ENCODE measurements at regions not wholly inside any gene's neighbourhood (a gene's known extent, or its start where the extent isn't known, plus 50 kb on each side); places are given as distances from the start of the nearest gene placed in this dataset.

- ATAC-seq (ENCODE audit: low read depth) (no peak), DNase-seq (no peak)
- Mint-ChIP-seq H3K4me3 (no peak overlapping the region), H3K27ac (no peak overlapping the region), H3K9me3 (ENCODE audit: insufficient read depth) (peaks cover 4% of the 10 kb centered on the region), H3K27me3 (no peaks in the 10 kb centered on the region), H3K4me1 (no peaks in the 10 kb centered on the region)
- Histone ChIP-seq H3K4me3 (ENCODE audit: control extremely low read depth in 1 of 5, extremely low read depth in 1 of 5, insufficient read depth in 1 of 5, low read depth in 2 of 5, low read length in 4 of 5) (no peak overlapping the region), H3K9ac (ENCODE audit: low read length) (no peak overlapping the region), H3K4me2 (replicated peaks; ENCODE audit: low read depth, low read length, poor library complexity, severe bottlenecking) (no peak overlapping the region), H4K20me1 (ENCODE audit: control insufficient read depth, insufficient read depth, low read length, poor library complexity, severe bottlenecking) (no peaks in the 10 kb centered on the region), H3K36me3 (replicated peaks in 1 of 2; ENCODE audit: control extremely low read depth in 1 of 2, control insufficient read depth in 1 of 2, extremely low read depth in 1 of 2, insufficient read depth in 2 of 2, low read length in 1 of 2) (no peaks in the 10 kb centered on the region), H3K4me1 (ENCODE audit: control insufficient read depth in 2 of 2, insufficient read depth in 2 of 2, low read length in 2 of 2) (no peaks in the 10 kb centered on the region), H2AFZ (ENCODE audit: insufficient read depth, low read depth, low read length, poor library complexity, severe bottlenecking) (no peak overlapping the region), H3K79me2 (ENCODE audit: control insufficient read depth, insufficient read depth, low read length) (no peaks in the 10 kb centered on the region), H3K9me3 (ENCODE audit: control extremely low read depth in 1 of 3, control insufficient read depth in 2 of 3, insufficient read depth in 1 of 3, low read length in 2 of 3) (peaks cover 0 to 22% (median 0%) of the 10 kb centered on the region in 3 donors), H3K27ac (ENCODE audit: low read length in 2 of 2) (no peak overlapping the region), H3K27me3 (replicated peaks in 1 of 4; ENCODE audit: control extremely low read depth in 1 of 4, control insufficient read depth in 3 of 4, insufficient read depth in 4 of 4, low read length in 3 of 4) (no peaks in the 10 kb centered on the region)
- POLR2A ChIA-PET = no interaction called here
- CTCF ChIA-PET = no interaction called here
- intact Hi-C loops (cut with micrococcal nuclease) = no loop called here
- 80% methylated on average over 2 of the region's 3 CpGs for WGBS (ENCODE audit: insufficient coverage)
- TF ChIP-seq EZH2 (IDR thresholded peaks at IDR 0.05; ENCODE audit: borderline replicate concordance, insufficient read depth, low read depth, low read length, poor library complexity, severe bottlenecking) = no peak
- TF ChIP-seq, protein P1, sequence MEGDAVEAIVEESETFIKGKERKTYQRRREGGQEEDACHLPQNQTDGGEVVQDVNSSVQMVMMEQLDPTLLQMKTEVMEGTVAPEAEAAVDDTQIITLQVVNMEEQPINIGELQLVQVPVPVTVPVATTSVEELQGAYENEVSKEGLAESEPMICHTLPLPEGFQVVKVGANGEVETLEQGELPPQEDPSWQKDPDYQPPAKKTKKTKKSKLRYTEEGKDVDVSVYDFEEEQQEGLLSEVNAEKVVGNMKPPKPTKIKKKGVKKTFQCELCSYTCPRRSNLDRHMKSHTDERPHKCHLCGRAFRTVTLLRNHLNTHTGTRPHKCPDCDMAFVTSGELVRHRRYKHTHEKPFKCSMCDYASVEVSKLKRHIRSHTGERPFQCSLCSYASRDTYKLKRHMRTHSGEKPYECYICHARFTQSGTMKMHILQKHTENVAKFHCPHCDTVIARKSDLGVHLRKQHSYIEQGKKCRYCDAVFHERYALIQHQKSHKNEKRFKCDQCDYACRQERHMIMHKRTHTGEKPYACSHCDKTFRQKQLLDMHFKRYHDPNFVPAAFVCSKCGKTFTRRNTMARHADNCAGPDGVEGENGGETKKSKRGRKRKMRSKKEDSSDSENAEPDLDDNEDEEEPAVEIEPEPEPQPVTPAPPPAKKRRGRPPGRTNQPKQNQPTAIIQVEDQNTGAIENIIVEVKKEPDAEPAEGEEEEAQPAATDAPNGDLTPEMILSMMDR (IDR thresholded peaks at IDR 0.05) = no peak
Measured at GRCh38 chr10:42955493-42955889, 121.4 kb upstream of the RET start.

- Histone ChIP-seq H3K36me3 (replicated peaks in 1 of 2; ENCODE audit: control extremely low read depth in 1 of 2, control insufficient read depth in 1 of 2, extremely low read depth in 1 of 2, insufficient read depth in 2 of 2, low read length in 1 of 2) (no peaks in the 10 kb centered on the region), H3K4me2 (replicated peaks; ENCODE audit: low read depth, low read length, poor library complexity, severe bottlenecking) (no peak overlapping the region), H4K20me1 (ENCODE audit: control insufficient read depth, insufficient read depth, low read length, poor library complexity, severe bottlenecking) (no peaks in the 10 kb centered on the region), H3K27ac (ENCODE audit: low read length in 2 of 2) (no peak overlapping the region), H3K79me2 (ENCODE audit: control insufficient read depth, insufficient read depth, low read length) (no peaks in the 10 kb centered on the region), H3K4me3 (ENCODE audit: control extremely low read depth in 1 of 5, extremely low read depth in 1 of 5, insufficient read depth in 1 of 5, low read depth in 2 of 5, low read length in 4 of 5) (no peak overlapping the region), H3K27me3 (replicated peaks in 1 of 4; ENCODE audit: control extremely low read depth in 1 of 4, control insufficient read depth in 3 of 4, insufficient read depth in 4 of 4, low read length in 3 of 4) (no peaks in the 10 kb centered on the region), H3K4me1 (ENCODE audit: control insufficient read depth in 2 of 2, insufficient read depth in 2 of 2, low read length in 2 of 2) (no peaks in the 10 kb centered on the region), H3K9ac (ENCODE audit: low read length) (no peak overlapping the region), H3K9me3 (ENCODE audit: control extremely low read depth in 1 of 3, control insufficient read depth in 2 of 3, insufficient read depth in 1 of 3, low read length in 2 of 3) (peaks cover 0 to 22% (median 0%) of the 10 kb centered on the region in 3 donors), H2AFZ (ENCODE audit: insufficient read depth, low read depth, low read length, poor library complexity, severe bottlenecking) (no peak overlapping the region)
- no peak overlapping the region for H3K4me3 Mint-ChIP-seq
- H3K27ac Mint-ChIP-seq = no peak overlapping the region
- H3K9me3 Mint-ChIP-seq (ENCODE audit: insufficient read depth) = peaks cover 4% of the 10 kb centered on the region
- POLR2A ChIA-PET = no interaction called here
- H3K27me3 Mint-ChIP-seq = no peaks in the 10 kb centered on the region
- DNase-seq (no peak), ATAC-seq (ENCODE audit: low read depth) (no peak)
- 68% methylated on average over 3 of the region's 3 CpGs for WGBS (ENCODE audit: insufficient coverage)
- intact Hi-C loops (cut with micrococcal nuclease) = no loop called here
- TF ChIP-seq, protein P1 (IDR thresholded peaks at IDR 0.05) = no peak
- no peak for TF ChIP-seq EZH2 (IDR thresholded peaks at IDR 0.05; ENCODE audit: borderline replicate concordance, insufficient read depth, low read depth, low read length, poor library complexity, severe bottlenecking)
- no peaks in the 10 kb centered on the region for H3K4me1 Mint-ChIP-seq
- CTCF ChIA-PET = no interaction called here
Measured at GRCh38 chr10:42956045-42956444, 120.8 kb upstream of the RET start.
